ENCODE measurements at regions not wholly inside any gene's neighbourhood (a gene's known extent, or its start where the extent isn't known, plus 50 kb on each side); places are given as distances from the start of the nearest gene placed in this dataset.
A peak's percentile ranks its signal among the peaks of the same experiment; 100 is the strongest.
"Not testable (repeated sequence)": the region's sequence is repeated elsewhere in the genome, so short reads cannot be mapped to it uniquely, and the experiment has no call there.

GRCh38 chr6:25124216-25124715, 154.9 kb upstream of the CARMIL1 start:
- DNase-seq (ENCODE audit: low spot score) = no peak

GRCh38 chr6:25125736-25126135, 153.4 kb upstream of the CARMIL1 start:
- no peak for DNase-seq (ENCODE audit: low spot score)

- DNase-seq (ENCODE audit: low spot score) = no peak
These were observed 151.9 kb upstream of the CARMIL1 start for GRCh38 chr6:25127076-25127837.

GRCh38 chr6:25130518-25130917, 148.7 kb upstream of the CARMIL1 start:
- DNase-seq (ENCODE audit: low spot score) = no peak

GRCh38 chr6:25132934-25133333, 146.2 kb upstream of the CARMIL1 start:
- no peak for DNase-seq (ENCODE audit: low spot score)

GRCh38 chr6:25133568-25133967, 145.6 kb upstream of the CARMIL1 start:
- DNase-seq (ENCODE audit: low spot score) = no peak

- DNase-seq (ENCODE audit: low spot score) = no peak
These were observed 142.3 kb upstream of the CARMIL1 start for GRCh38 chr6:25136854-25137253.

GRCh38 chr6:25137480-25137879, 141.7 kb upstream of the CARMIL1 start:
- peak; percentile 22 for DNase-seq (ENCODE audit: low spot score)

GRCh38 chr6:25137916-25138232, 141.3 kb upstream of the CARMIL1 start:
- DNase-seq (ENCODE audit: low spot score) = no peak

GRCh38 chr6:25138233-25138933, 140.8 kb upstream of the CARMIL1 start:
- peak; percentile 89 for DNase-seq (ENCODE audit: low spot score)

GRCh38 chr6:25138934-25139415, 140.2 kb upstream of the CARMIL1 start:
- DNase-seq (ENCODE audit: low spot score) = no peak

- DNase-seq (ENCODE audit: low spot score) = not testable (repeated sequence)
These were observed 139.6 kb upstream of the CARMIL1 start for GRCh38 chr6:25139608-25140007.

GRCh38 chr6:25142506-25142905, 136.7 kb upstream of the CARMIL1 start:
- DNase-seq (ENCODE audit: low spot score) = no peak

- DNase-seq (ENCODE audit: low spot score) = no peak
These were observed 134.3 kb upstream of the CARMIL1 start for GRCh38 chr6:25144919-25145318.

GRCh38 chr6:25147223-25147622, 132.0 kb upstream of the CARMIL1 start:
- peak; percentile 46 for DNase-seq (ENCODE audit: low spot score)

GRCh38 chr6:25150031-25150430, 129.1 kb upstream of the CARMIL1 start:
- no peak for DNase-seq (ENCODE audit: low spot score)

GRCh38 chr6:25150863-25151262, 128.3 kb upstream of the CARMIL1 start:
- no peak for DNase-seq (ENCODE audit: low spot score)

- DNase-seq (ENCODE audit: low spot score) = no peak
These were observed 126.1 kb upstream of the CARMIL1 start for GRCh38 chr6:25153079-25153478.

GRCh38 chr6:25154034-25154596, 125.1 kb upstream of the CARMIL1 start:
- no peak for DNase-seq (ENCODE audit: low spot score)

GRCh38 chr6:25155211-25155610, 124.0 kb upstream of the CARMIL1 start:
- DNase-seq (ENCODE audit: low spot score) = no peak

GRCh38 chr6:25156123-25156522, 123.1 kb upstream of the CARMIL1 start:
- no peak for DNase-seq (ENCODE audit: low spot score)

GRCh38 chr6:25157183-25157582, 122.0 kb upstream of the CARMIL1 start:
- no peak for DNase-seq (ENCODE audit: low spot score)

- no peak for DNase-seq (ENCODE audit: low spot score)
These were observed 121.3 kb upstream of the CARMIL1 start for GRCh38 chr6:25157842-25158241.
